HEK293 (cell line): ENCODE measurements at regions not wholly inside any gene's neighbourhood (a gene's known extent, or its start where the extent isn't known, plus 50 kb on each side); places are given as distances from the start of the nearest gene placed in this dataset.

Experiments
- CTCF ChIA-PET: fragments of 350-600 bp; formaldehyde crosslinking; extraction: SDS; loops from one replicate; lab custom pipeline; 2021; ENCODE audit warnings: antibody characterized with exemption; lab: Yijun Ruan, JAX
- POLR2A ChIA-PET: fragments of 300-600 bp; formaldehyde crosslinking; extraction: SDS; loops from one replicate; lab custom pipeline; 2020; ENCODE audit warnings: antibody characterized with exemption, inconsistent platforms; lab: Yijun Ruan, JAX
- H3K27ac ChIP-seq: fragments of 200-500 bp; sonication (Bioruptor generic); 2 replicates; pipeline ENCODE4 v1.5.1; 2014; ENCODE audit warnings: low read depth, low read length, control low read depth, inconsistent platforms; ENCODE audit errors: extremely low read depth
- H3K36me3 ChIP-seq, 2 experiments: fragments of 200-500 bp in 1 of 2; sonication (Bioruptor generic) in 1 of 2; 1 replicate in 1 of 2; 2 replicates in 1 of 2; pipeline ENCODE4 v1.5.1; 2014 to 2017; ENCODE audit warnings: inconsistent platforms in 2 of 2, low read length in 2 of 2; ENCODE audit not compliant: control insufficient read depth in 2 of 2, insufficient read depth in 1 of 2
- H3K4me1 ChIP-seq: fragments of 200-500 bp; sonication (Bioruptor generic); 2 replicates; pipeline ENCODE4 v1.5.1; 2014; ENCODE audit warnings: mild to moderate bottlenecking, low read length, inconsistent platforms; ENCODE audit not compliant: control insufficient read depth, insufficient read depth
- H3K4me3 ChIP-seq: 2 replicates; pipeline ENCODE4 v1.5.1; 2011; ENCODE audit warnings: low read depth, mild to moderate bottlenecking, control low read depth, low read length, moderate library complexity
- H3K9me3 ChIP-seq: fragments of 200-500 bp; sonication (Bioruptor generic); 2 replicates; pipeline ENCODE4 v1.5.1; 2014; ENCODE audit warnings: low read depth, low read length, inconsistent platforms; ENCODE audit not compliant: control insufficient read depth, insufficient read depth
- ELK4 ChIP-seq: IDR thresholded peaks from 2 replicates; pipeline ENCODE4 v1.6.1; 2011; ENCODE audit warnings: mild to moderate bottlenecking, low read depth, low read length, borderline replicate concordance
- KLF16 ChIP-seq: fragments of 450-650 bp; formaldehyde crosslinking; IDR thresholded peaks from 2 replicates; pipeline ENCODE4 v1.5.1; 2017; ENCODE audit warnings: missing biosample characterization, missing genetic modification characterization
- KLF17 ChIP-seq: fragments of 450-650 bp; formaldehyde crosslinking; IDR thresholded peaks from 2 replicates; pipeline ENCODE4 v1.5.1; 2016; ENCODE audit warnings: missing biosample characterization, missing genetic modification characterization
- PRDM2 ChIP-seq: fragments of 450-650 bp; formaldehyde crosslinking; IDR thresholded peaks from 2 replicates; pipeline ENCODE4 v1.5.1; 2016; ENCODE audit warnings: missing biosample characterization, missing genetic modification characterization, borderline replicate concordance
- SP2 ChIP-seq: fragments of 450-650 bp; formaldehyde crosslinking; IDR thresholded peaks from 2 replicates; pipeline ENCODE4 v1.5.1; 2016; ENCODE audit warnings: missing biosample characterization, missing genetic modification characterization
- ZNF157 ChIP-seq: fragments of 450-650 bp; formaldehyde crosslinking; IDR thresholded peaks from 2 replicates; pipeline ENCODE4 v1.5.1; 2016; ENCODE audit warnings: missing biosample characterization, missing genetic modification characterization
- ZNF202 ChIP-seq: fragments of 450-650 bp; formaldehyde crosslinking; IDR thresholded peaks from 2 replicates; pipeline ENCODE4 v1.5.1; 2016; ENCODE audit warnings: missing biosample characterization, missing genetic modification characterization, borderline replicate concordance
- ZNF266 ChIP-seq: fragments of 450-650 bp; formaldehyde crosslinking; IDR thresholded peaks from 2 replicates; pipeline ENCODE4 v1.5.1; 2016; ENCODE audit warnings: missing biosample characterization, missing genetic modification characterization, low read depth
- ZNF335 ChIP-seq: fragments of 450-650 bp; formaldehyde crosslinking; conservative IDR thresholded peaks from 2 replicates; pipeline ENCODE4 v1.5.1; 2016; ENCODE audit warnings: missing biosample characterization, missing genetic modification characterization
- ZNF449 ChIP-seq: fragments of 450-650 bp; formaldehyde crosslinking; IDR thresholded peaks from 2 replicates; pipeline ENCODE4 v1.5.1; 2017; ENCODE audit warnings: missing biosample characterization, mild to moderate bottlenecking, missing genetic modification characterization, moderate library complexity
- ZNF585B ChIP-seq: fragments of 450-650 bp; formaldehyde crosslinking; IDR thresholded peaks from 2 replicates; pipeline ENCODE4 v1.5.1; 2016; ENCODE audit warnings: missing biosample characterization, missing genetic modification characterization
- ZNF600 ChIP-seq: fragments of 450-650 bp; formaldehyde crosslinking; IDR thresholded peaks from 2 replicates; pipeline ENCODE4 v1.5.1; 2016; ENCODE audit warnings: missing biosample characterization, missing genetic modification characterization
- ZNF639 ChIP-seq: fragments of 450-650 bp; formaldehyde crosslinking; IDR thresholded peaks from 2 replicates; pipeline ENCODE4 v1.5.1; 2016; ENCODE audit warnings: missing biosample characterization, missing genetic modification characterization
- ZNF654 ChIP-seq: fragments of 450-650 bp; formaldehyde crosslinking; IDR thresholded peaks from 2 replicates; pipeline ENCODE4 v1.5.1; 2016; ENCODE audit warnings: low read depth, missing biosample characterization, missing genetic modification characterization
- ZNF747 ChIP-seq: fragments of 450-650 bp; formaldehyde crosslinking; IDR thresholded peaks from 2 replicates; pipeline ENCODE4 v1.5.1; 2016; ENCODE audit warnings: missing biosample characterization, missing genetic modification characterization
- ZNF785 ChIP-seq: fragments of 450-650 bp; formaldehyde crosslinking; IDR thresholded peaks from 2 replicates; pipeline ENCODE4 v1.5.1; 2016; ENCODE audit warnings: missing biosample characterization, missing genetic modification characterization
- TF ChIP-seq, protein P1 (sequence below): fragments of 450-650 bp; formaldehyde crosslinking; IDR thresholded peaks from 2 replicates; pipeline ENCODE4 v1.5.0; 2017; ENCODE audit warnings: missing biosample characterization, missing genetic modification characterization, borderline replicate concordance

- ChIA-PET POLR2A (no interaction called here), CTCF (no interaction called here)
- TF ChIP-seq ZNF785 (tag by site-specific recombination): no peak
- no peak for TF ChIP-seq KLF17
- TF ChIP-seq PRDM2: no peak
- no peak for TF ChIP-seq ZNF335 (tag by site-specific recombination)
- no peak for TF ChIP-seq ZNF600
- no peak for TF ChIP-seq ZNF157 (tag by site-specific recombination)
- TF ChIP-seq KLF16 (tag by site-specific recombination): no peak
- no peak for TF ChIP-seq ZNF585B (tag by site-specific recombination)
- TF ChIP-seq ZNF639 (tag by site-specific recombination): no peak
- TF ChIP-seq ZNF747 (tag by site-specific recombination): no peak
- TF ChIP-seq ELK4: no peak
- no peak for TF ChIP-seq ZNF654 (tag by site-specific recombination)
- TF ChIP-seq, protein P1, sequence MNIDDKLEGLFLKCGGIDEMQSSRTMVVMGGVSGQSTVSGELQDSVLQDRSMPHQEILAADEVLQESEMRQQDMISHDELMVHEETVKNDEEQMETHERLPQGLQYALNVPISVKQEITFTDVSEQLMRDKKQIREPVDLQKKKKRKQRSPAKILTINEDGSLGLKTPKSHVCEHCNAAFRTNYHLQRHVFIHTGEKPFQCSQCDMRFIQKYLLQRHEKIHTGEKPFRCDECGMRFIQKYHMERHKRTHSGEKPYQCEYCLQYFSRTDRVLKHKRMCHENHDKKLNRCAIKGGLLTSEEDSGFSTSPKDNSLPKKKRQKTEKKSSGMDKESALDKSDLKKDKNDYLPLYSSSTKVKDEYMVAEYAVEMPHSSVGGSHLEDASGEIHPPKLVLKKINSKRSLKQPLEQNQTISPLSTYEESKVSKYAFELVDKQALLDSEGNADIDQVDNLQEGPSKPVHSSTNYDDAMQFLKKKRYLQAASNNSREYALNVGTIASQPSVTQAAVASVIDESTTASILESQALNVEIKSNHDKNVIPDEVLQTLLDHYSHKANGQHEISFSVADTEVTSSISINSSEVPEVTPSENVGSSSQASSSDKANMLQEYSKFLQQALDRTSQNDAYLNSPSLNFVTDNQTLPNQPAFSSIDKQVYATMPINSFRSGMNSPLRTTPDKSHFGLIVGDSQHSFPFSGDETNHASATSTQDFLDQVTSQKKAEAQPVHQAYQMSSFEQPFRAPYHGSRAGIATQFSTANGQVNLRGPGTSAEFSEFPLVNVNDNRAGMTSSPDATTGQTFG (tag by site-specific recombination): no peak
- TF ChIP-seq ZNF449 (tag by site-specific recombination): no peak
- no peak for TF ChIP-seq ZNF266 (tag by site-specific recombination)
- TF ChIP-seq ZNF202 (tag by site-specific recombination): no peak
- no peak for TF ChIP-seq SP2 (tag by site-specific recombination)
- no peaks in the 10 kb centered on the region for H3K4me1 ChIP-seq
- no peaks in the 10 kb centered on the region for H3K36me3 ChIP-seq
- H3K9me3 ChIP-seq: no peaks in the 10 kb centered on the region
- H3K27ac ChIP-seq: no peak overlapping the region
- H3K4me3 ChIP-seq: no peak overlapping the region
These were observed 80.6 kb upstream of the VRK2 start for GRCh38 chr2:57965961-57966360.
